Skeletal muscle satellite cell (primary cell): ENCODE measurements at regions not wholly inside any gene's neighbourhood (a gene's known extent, or its start where the extent isn't known, plus 50 kb on each side); places are given as distances from the start of the nearest gene placed in this dataset.

Source experiments
- H3K27me3 ChIP-seq: 2 replicates; pipeline ENCODE4 v1.7.0; 2013; ENCODE audit warnings: low read length; ENCODE audit not compliant: control insufficient read depth, insufficient read depth
- H3K36me3 ChIP-seq: 2 replicates; pipeline ENCODE4 v1.7.0; 2013; ENCODE audit warnings: mild to moderate bottlenecking, control low read depth, low read length; ENCODE audit not compliant: insufficient read depth
- H3K4me1 ChIP-seq: 2 replicates; pipeline ENCODE4 v1.7.0; 2013; ENCODE audit warnings: low read length; ENCODE audit not compliant: control insufficient read depth, insufficient read depth
- H3K4me2 ChIP-seq: 2 replicates; pipeline ENCODE4 v1.7.0; 2013; ENCODE audit warnings: mild to moderate bottlenecking, low read length
- H3K4me3 ChIP-seq: 2 replicates; pipeline ENCODE4 v1.7.0; 2013; ENCODE audit warnings: low read length
- H3K9ac ChIP-seq: 2 replicates; pipeline ENCODE4 v1.7.0; 2013; ENCODE audit warnings: mild to moderate bottlenecking, low read depth, low read length, moderate library complexity
- H3K9me3 ChIP-seq: replicated peaks from 2 replicates; pipeline ENCODE4 v1.7.0; 2013; ENCODE audit warnings: mild to moderate bottlenecking, control low read depth, low read length

DNA sequence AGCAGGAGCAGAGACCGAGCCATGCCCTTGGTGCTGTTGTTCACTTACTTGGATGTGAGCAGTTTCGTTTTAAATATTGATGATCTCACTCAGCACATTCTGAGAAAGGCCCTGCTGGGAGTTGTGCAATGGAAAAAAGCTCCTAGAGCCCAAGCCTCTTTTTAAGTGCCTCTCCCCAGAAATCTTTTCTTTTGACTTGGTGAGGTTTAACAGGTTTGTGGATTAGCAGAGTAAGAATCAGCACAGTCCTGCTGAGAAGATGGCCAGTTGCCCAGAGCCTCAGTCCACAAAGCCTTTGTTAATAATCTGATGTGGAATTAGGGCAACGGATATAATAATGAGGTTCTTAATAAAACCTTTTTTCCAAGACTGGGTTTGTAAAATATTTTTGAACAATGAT is 157.5 kb upstream of the ATP6AP2 start:
- Histone ChIP-seq H3K4me2 (no peak overlapping the region), H3K4me3 (no peak overlapping the region), H3K4me1 (no peaks in the 10 kb centered on the region), H3K9me3 (no peaks in the 10 kb centered on the region), H3K9ac (no peak overlapping the region), H3K36me3 (no peaks in the 10 kb centered on the region), H3K27me3 (peaks cover 26% of the 10 kb centered on the region)

DNA sequence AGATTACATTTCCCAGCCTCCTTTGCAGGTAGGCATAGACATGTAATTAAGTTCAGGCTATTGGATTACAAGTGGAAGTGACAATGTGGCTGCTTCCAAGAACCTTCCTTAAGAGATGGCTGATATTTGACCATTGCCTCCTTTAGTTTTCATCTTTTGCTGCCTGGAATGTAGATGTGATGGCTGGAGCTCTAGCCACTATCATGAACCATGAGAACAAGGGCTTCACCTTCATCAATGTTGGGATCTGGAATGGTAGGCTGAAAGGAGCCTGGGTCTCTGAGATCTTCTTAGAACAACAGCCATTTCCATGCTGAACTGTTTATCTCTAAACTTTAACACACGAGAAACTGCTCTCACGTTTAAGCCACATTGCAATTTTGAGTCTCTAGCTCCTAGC is 158.7 kb upstream of the ATP6AP2 start:
- no peak overlapping the region for H3K9ac ChIP-seq
- no peaks in the 10 kb centered on the region for H3K9me3 ChIP-seq
- no peaks in the 10 kb centered on the region for H3K36me3 ChIP-seq
- no peaks in the 10 kb centered on the region for H3K4me1 ChIP-seq
- H3K4me3 ChIP-seq, result no peak overlapping the region
- H3K27me3 ChIP-seq, result peaks cover 24% of the 10 kb centered on the region
- no peak overlapping the region for H3K4me2 ChIP-seq

DNA sequence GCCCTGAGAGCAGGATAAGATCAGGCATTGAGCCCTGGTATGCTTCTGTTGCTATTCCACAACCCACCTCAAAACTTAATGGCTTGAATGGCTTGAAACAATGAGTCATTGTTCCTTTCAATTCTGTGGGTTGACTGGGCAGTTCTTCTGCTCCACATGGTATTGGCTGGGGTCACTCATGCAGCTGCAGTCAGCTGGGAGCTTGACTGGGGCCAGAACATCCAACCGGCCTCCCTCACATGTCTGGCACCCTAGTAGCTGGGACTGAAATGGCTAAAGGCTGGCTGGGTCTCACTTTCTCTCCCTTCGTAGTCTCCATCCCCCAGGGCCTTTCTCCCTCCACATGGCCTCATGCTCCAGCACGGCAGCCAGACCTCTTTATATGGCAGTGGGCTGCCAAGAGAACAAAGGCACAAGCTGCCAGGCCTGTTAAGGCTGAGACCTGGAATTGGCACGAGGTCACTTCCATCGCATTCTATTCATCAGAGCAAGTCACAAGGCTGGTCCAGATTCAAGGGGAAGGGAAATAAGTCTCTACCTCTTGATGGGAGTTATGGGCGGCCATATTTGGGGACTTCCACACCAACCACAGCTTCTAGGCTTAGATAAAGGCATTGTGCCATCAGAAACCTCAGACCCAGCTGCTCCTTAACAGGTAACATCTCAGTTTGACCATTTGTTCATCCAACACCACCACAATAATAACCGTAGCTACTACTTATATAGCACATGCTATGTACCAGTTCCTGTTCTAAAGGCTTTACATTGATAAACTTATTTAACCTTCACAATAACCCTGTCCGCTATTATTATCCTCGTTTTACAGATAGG is 159.7 kb upstream of the ATP6AP2 start:
- H3K9me3 ChIP-seq, result no peaks in the 10 kb centered on the region
- no peaks in the 10 kb centered on the region for H3K36me3 ChIP-seq
- H3K27me3 ChIP-seq, result peaks cover 22% of the 10 kb centered on the region
- H3K4me3 ChIP-seq, result no peak overlapping the region
- H3K9ac ChIP-seq, result no peak overlapping the region
- H3K4me1 ChIP-seq, result no peaks in the 10 kb centered on the region
- no peak overlapping the region for H3K4me2 ChIP-seq

DNA sequence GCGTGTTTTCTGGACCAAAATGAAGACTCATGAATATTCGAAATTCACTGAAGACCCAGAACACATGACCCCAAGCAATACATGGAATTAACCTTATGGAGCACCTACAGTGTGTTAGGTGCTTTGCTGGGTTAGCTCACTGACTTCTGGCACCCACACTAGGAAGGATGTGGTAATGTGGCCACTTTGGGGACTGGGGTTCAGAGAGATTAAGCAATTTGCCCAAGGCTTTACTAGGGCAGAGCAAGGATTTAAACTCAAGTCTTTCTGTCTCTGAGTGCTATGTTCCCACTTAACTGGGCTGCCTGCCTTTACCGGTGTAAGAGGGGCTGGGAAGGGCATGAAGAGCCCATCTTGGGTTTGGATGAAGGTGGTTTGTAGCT is 162.0 kb upstream of the ATP6AP2 start:
- Histone ChIP-seq H3K4me3 (no peak overlapping the region), H3K9me3 (no peaks in the 10 kb centered on the region), H3K4me2 (no peak overlapping the region), H3K27me3 (peaks cover 34% of the 10 kb centered on the region), H3K4me1 (no peaks in the 10 kb centered on the region), H3K9ac (no peak overlapping the region), H3K36me3 (no peaks in the 10 kb centered on the region)

DNA sequence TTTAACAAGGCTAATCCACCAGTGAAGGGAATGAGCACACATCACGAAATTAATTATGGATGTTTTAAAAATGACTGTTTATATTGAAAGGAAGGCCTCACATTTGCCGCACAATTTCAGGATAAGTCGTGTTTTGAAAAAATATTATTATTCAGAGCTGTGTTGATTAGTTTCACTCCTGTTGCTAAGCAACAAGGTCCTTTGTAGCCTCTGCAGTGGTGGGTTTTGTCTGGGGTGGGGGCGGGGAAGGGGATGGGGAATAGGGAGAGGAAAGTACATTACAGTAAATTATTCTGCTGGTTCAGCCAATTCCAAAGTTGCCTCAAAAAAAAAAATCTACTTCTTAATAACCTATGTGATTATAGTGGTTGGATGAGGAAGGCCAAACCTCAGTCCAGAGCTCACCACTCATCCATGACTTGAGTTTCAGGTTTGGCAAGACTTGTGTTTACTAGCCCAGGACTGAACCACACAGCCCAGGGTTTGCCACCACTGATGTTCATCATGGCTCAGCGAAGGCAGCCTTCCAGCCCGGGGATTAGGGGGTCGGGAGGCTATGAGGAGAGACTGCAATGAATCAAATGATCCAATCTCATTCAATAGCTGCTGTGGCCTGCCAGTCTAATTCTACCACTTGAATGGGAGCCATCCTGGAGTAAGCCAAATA is 162.5 kb upstream of the ATP6AP2 start:
- Histone ChIP-seq H3K4me2 (no peak overlapping the region), H3K27me3 (peaks cover 39% of the 10 kb centered on the region), H3K9ac (no peak overlapping the region), H3K9me3 (no peaks in the 10 kb centered on the region), H3K36me3 (no peaks in the 10 kb centered on the region), H3K4me3 (no peak overlapping the region), H3K4me1 (no peaks in the 10 kb centered on the region)

DNA sequence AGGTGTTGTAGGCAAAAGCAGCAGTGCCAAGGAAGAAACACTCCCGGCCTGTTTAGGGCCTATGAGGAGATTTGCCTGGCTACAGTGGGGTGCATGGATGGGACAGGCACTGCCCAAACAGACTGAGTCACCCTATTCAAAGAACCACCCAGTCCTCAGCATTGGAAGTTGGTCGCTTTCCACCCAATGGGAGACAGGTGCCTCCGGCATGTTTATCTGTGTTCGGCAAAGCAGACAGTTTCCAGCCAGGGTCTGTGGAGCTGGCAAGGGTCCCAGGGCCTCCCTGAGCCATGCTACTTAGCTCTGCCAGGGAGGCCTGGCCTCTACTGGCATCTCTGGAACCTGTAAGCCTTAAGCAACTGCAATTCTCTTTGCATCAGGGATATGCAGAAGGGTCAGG is 165.1 kb upstream of the ATP6AP2 start:
- no peaks in the 10 kb centered on the region for H3K36me3 ChIP-seq
- no peak overlapping the region for H3K4me3 ChIP-seq
- no peak overlapping the region for H3K4me2 ChIP-seq
- H3K9me3 ChIP-seq, result no peaks in the 10 kb centered on the region
- no peaks in the 10 kb centered on the region for H3K4me1 ChIP-seq
- H3K27me3 ChIP-seq, result peaks cover 20% of the 10 kb centered on the region
- no peak overlapping the region for H3K9ac ChIP-seq

DNA sequence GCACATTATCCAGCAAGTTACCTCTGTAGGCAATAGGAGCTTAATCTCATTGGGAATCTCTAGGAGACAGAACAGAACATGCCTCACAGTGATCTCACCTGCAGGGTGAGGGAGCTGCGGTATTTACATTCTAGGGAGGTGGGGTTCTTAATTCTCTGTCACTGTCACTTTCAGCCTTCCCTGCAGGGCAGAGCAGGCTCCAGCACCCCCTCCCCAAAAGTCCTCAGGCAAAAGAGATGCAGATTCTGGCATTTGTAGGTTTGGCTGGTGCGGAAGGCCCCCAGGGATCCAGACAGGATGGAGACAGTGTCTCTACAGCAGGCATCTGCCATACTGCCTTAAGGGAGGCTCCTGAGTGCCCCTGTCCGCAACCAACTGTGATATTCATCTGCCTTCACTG is 166.4 kb upstream of the ATP6AP2 start:
- Histone ChIP-seq H3K4me1 (no peaks in the 10 kb centered on the region), H3K9me3 (no peaks in the 10 kb centered on the region), H3K9ac (no peak overlapping the region), H3K4me2 (no peak overlapping the region), H3K36me3 (no peaks in the 10 kb centered on the region), H3K27me3 (peaks cover 20% of the 10 kb centered on the region), H3K4me3 (no peak overlapping the region)

DNA sequence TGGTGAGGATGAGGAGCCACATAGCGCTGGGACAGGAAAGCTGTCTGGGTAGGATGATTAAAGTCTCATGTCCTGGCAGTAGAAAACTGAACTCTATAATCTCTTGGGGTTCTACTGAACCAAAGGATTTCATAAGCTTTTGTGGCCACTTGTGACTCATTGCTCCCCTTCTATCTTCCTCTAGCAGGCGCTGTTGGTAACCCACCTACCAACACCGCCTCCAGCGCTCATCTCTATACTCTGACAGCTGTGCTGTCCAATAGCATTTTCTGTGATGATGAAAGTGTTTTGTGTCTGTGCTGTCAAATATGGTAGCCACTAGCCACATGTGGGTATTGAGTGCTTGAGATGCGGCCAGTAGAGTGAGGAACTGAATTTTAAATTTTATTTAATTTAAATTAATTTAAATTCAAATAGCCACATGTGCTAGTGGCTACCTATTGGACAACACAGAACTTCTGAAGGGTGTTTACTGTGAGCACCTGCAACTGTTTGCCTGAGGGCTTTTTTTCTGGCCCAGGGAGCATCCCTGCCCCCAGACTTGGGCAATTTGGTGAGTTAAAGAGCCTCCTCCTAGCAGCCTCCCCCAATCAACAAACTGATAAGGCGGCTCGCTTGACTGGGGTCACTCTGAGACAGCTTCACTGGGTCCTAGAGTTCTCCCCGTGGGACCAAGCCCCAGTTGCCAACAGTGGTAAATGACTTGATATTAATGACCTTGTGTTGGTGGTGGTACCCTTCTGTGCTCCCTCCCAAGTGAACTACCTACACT is 169.2 kb upstream of the ATP6AP2 start:
- Histone ChIP-seq H3K4me1 (no peaks in the 10 kb centered on the region), H3K36me3 (no peaks in the 10 kb centered on the region), H3K27me3 (peaks cover 26% of the 10 kb centered on the region), H3K9ac (no peak overlapping the region), H3K4me3 (no peak overlapping the region), H3K4me2 (no peak overlapping the region), H3K9me3 (no peaks in the 10 kb centered on the region)

DNA sequence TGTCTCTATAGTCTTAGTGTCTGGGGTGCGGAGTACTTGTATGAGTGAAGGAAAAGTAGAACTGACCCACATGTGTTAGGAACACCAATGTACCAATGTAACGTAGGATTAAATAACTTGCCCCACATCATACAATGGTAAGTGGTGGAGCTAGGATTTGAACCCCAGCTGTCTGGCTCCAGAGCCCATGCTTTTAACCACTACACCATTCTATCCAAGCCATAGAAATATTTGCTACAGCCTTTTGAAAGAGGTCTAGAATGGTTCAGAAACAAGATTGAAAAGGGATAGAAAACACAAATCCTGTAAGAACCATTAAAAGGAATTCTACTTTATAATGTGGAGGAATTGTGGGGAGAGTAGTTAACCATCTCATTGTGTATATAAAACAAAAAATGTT is 169.9 kb upstream of the ATP6AP2 start:
- H3K4me2 ChIP-seq, result no peak overlapping the region
- no peak overlapping the region for H3K9ac ChIP-seq
- no peak overlapping the region for H3K4me3 ChIP-seq
- no peaks in the 10 kb centered on the region for H3K4me1 ChIP-seq
- no peaks in the 10 kb centered on the region for H3K36me3 ChIP-seq
- H3K9me3 ChIP-seq, result no peaks in the 10 kb centered on the region
- peaks cover 30% of the 10 kb centered on the region for H3K27me3 ChIP-seq

DNA sequence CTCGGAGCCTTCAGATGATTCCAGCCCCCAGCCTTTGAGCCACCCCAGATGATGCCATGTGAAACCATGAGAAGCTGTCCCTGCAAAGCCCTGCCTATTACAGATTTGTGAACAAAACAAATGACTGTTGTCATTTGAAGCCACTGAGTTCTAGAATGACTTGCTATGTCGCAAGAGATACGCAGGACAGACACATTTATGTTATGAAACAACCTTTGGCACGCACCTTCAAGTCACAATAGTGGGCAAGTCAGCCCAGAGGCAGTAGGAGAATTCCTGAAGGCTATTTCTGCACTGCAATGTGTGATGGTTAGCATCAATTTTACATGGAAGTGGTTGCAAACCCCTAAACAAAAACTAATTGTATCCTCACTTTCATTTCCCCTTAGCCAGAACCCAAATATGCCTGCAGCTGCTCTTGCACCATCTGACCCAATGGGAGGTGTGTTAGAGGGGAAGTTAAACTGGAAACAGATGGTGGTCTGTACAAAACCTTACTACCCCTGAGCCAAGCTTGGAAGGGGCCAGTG is 174.4 kb upstream of the ATP6AP2 start:
- H3K36me3 ChIP-seq, result no peaks in the 10 kb centered on the region
- no peaks in the 10 kb centered on the region for H3K9me3 ChIP-seq
- no peaks in the 10 kb centered on the region for H3K4me1 ChIP-seq
- H3K4me2 ChIP-seq, result no peak overlapping the region
- H3K27me3 ChIP-seq, result peaks cover 39% of the 10 kb centered on the region
- H3K4me3 ChIP-seq, result no peak overlapping the region
- H3K9ac ChIP-seq, result no peak overlapping the region

DNA sequence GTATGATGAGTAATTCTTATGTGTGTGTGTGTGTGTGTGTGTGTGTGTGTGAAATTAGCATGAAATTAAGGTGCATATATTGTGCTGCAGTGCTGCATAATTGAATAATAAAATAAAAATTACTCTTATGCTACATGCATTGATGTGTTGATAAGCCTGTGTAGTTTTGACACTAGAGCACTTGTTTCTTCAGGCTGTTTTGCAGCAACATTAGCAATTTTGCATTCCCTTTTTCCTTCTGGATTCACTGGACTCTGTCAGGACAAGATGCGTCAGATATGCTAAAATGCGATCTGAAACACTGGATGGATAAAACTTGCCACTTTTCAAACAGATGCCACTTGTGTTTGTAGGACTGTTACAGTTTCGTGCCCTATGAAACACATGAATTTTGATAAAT is 175.4 kb upstream of the ATP6AP2 start:
- Histone ChIP-seq H3K4me2 (no peak overlapping the region), H3K9ac (no peak overlapping the region), H3K4me1 (no peaks in the 10 kb centered on the region), H3K27me3 (peaks cover 48% of the 10 kb centered on the region), H3K9me3 (no peaks in the 10 kb centered on the region), H3K36me3 (no peaks in the 10 kb centered on the region), H3K4me3 (no peak overlapping the region)
